ENCODE measurements at regions not wholly inside any gene's neighbourhood (a gene's known extent, or its start where the extent isn't known, plus 50 kb on each side); places are given as distances from the start of the nearest gene placed in this dataset.
"Not testable (repeated sequence)": the region's sequence is repeated elsewhere in the genome, so short reads cannot be mapped to it uniquely, and the experiment has no call there.

- Histone ChIP-seq H3K9me3 (ENCODE audit: low read length) (peaks cover 14% of the 10 kb centered on the region), H2AFZ (ENCODE audit: low read length) (no peak overlapping the region), H3K27ac (ENCODE audit: low read length) (no peak overlapping the region), H3K27me3 (ENCODE audit: low read length) (no peaks in the 10 kb centered on the region), H4K20me1 (ENCODE audit: insufficient read depth, low read depth, low read length) (no peaks in the 10 kb centered on the region), H3K4me3 (ENCODE audit: low read length) (no peak overlapping the region), H3K4me1 (ENCODE audit: low read length) (no peaks in the 10 kb centered on the region), H3K9ac (ENCODE audit: low read length) (no peak overlapping the region), H3K36me3 (ENCODE audit: insufficient read depth, low read length) (no peaks in the 10 kb centered on the region), H3K4me2 (ENCODE audit: low read depth, low read length, poor library complexity, severe bottlenecking) (no peak overlapping the region), H3K9me2 (replicated peaks; ENCODE audit: insufficient read depth, low read length) (no peaks in the 10 kb centered on the region), H3K79me2 (ENCODE audit: low read length) (no peaks in the 10 kb centered on the region)
- DNase-seq: no peak
These were observed 634.1 kb upstream of the RBFOX1 start for GRCh38 chr16:6698548-6698947.

DNA sequence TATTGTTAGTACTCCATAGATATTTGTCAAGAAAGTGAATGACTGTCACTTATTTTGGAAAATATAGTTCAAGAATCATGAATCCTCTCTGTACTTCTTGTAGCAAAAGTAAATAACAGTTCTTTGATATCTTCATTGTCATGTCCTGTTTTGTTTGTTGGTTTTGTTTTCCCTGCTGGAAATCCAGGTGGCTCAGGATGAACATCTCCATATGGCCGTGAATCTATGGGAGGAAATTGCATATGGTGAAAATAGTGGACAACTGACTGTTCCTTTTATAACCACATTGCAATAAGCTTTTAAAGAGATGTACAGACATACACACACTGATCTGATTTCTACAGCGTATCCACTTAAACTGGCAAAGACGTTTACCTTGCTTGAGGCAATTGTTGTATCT, 637.0 kb upstream of the RBFOX1 start:
- peaks cover 14% of the 10 kb centered on the region for H3K9me3 ChIP-seq (ENCODE audit: low read length)
- H3K4me1 ChIP-seq (ENCODE audit: low read length): no peaks in the 10 kb centered on the region
- no peaks in the 10 kb centered on the region for H3K79me2 ChIP-seq (ENCODE audit: low read length)
- H3K4me3 ChIP-seq (ENCODE audit: low read length): no peak overlapping the region
- H3K27ac ChIP-seq (ENCODE audit: low read length): no peak overlapping the region
- H3K4me2 ChIP-seq (ENCODE audit: low read depth, low read length, poor library complexity, severe bottlenecking): no peak overlapping the region
- H3K27me3 ChIP-seq (ENCODE audit: low read length): no peaks in the 10 kb centered on the region
- H3K9ac ChIP-seq (ENCODE audit: low read length): no peak overlapping the region
- H4K20me1 ChIP-seq (ENCODE audit: insufficient read depth, low read depth, low read length): no peaks in the 10 kb centered on the region
- no peak overlapping the region for H2AFZ ChIP-seq (ENCODE audit: low read length)
- H3K9me2 ChIP-seq (replicated peaks; ENCODE audit: insufficient read depth, low read length): no peaks in the 10 kb centered on the region
- no peak for DNase-seq
- H3K36me3 ChIP-seq (ENCODE audit: insufficient read depth, low read length): no peaks in the 10 kb centered on the region

DNA sequence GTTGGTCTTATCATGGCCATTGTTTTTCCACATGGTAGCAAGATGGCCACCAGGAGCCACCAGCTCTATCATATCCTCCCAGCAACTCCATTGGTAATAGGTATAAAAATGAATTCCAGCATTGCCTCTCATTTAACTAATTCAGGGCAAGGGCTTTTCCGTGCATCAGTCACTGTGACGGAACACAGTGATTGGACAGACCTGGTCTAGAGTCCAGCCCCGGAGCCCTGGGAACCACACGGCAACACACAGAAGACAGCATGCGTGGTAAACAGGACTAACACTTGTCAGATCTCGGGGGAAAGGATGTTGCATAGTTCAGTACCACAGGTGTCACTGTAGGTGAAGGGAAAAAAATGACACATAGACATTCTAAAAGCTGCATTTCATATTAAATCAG, 638.0 kb upstream of the RBFOX1 start:
- Histone ChIP-seq H3K9ac (ENCODE audit: low read length) (no peak overlapping the region), H3K4me2 (ENCODE audit: low read depth, low read length, poor library complexity, severe bottlenecking) (no peak overlapping the region), H3K9me2 (replicated peaks; ENCODE audit: insufficient read depth, low read length) (no peaks in the 10 kb centered on the region), H3K27me3 (ENCODE audit: low read length) (0 out of 2 replicates have a peak, but pooled peaks cover 3% of the 10 kb centered on the region), H3K9me3 (ENCODE audit: low read length) (peaks cover 16% of the 10 kb centered on the region), H3K36me3 (ENCODE audit: insufficient read depth, low read length) (no peaks in the 10 kb centered on the region), H3K27ac (ENCODE audit: low read length) (no peak overlapping the region), H3K79me2 (ENCODE audit: low read length) (no peaks in the 10 kb centered on the region), H4K20me1 (ENCODE audit: insufficient read depth, low read depth, low read length) (no peaks in the 10 kb centered on the region), H2AFZ (ENCODE audit: low read length) (no peak overlapping the region), H3K4me1 (ENCODE audit: low read length) (no peaks in the 10 kb centered on the region), H3K4me3 (ENCODE audit: low read length) (no peak overlapping the region)
- no peak for DNase-seq

GRCh38 chr16:6693418-6693817, 639.2 kb upstream of the RBFOX1 start:
- H3K9me2 ChIP-seq (replicated peaks; ENCODE audit: insufficient read depth, low read length); H3K4me2 ChIP-seq (ENCODE audit: low read depth, low read length, poor library complexity, severe bottlenecking); H3K79me2 ChIP-seq (ENCODE audit: low read length); H3K4me1 ChIP-seq (ENCODE audit: low read length); H3K4me3 ChIP-seq (ENCODE audit: low read length); H3K36me3 ChIP-seq (ENCODE audit: insufficient read depth, low read length); H2AFZ ChIP-seq (ENCODE audit: low read length); H3K9ac ChIP-seq (ENCODE audit: low read length); DNase-seq; H3K27me3 ChIP-seq (ENCODE audit: low read length); H3K27ac ChIP-seq (ENCODE audit: low read length); H4K20me1 ChIP-seq (ENCODE audit: insufficient read depth, low read depth, low read length): not testable (repeated sequence)
- peaks cover 15% of the 10 kb centered on the region for H3K9me3 ChIP-seq (ENCODE audit: low read length)

DNA sequence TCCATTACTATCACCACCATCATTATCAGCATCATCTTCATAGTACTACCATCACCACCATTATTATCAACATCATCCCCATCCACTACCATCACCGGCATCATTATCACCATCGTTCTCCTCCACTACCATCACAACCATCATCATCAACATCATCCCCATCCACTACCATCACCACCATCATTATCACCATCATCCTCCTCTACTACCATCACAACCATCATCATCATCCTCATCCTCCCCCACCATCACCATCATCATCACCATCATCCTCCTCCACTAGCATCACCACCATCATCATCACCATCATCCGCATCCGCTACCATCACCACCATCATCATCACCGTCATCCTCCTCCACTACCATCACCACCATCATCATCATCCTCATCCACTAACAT, 639.8 kb upstream of the RBFOX1 start:
- H3K79me2 ChIP-seq (ENCODE audit: low read length): no peaks in the 10 kb centered on the region
- no peaks in the 10 kb centered on the region for H3K36me3 ChIP-seq (ENCODE audit: insufficient read depth, low read length)
- 0 out of 2 replicates have a peak, but pooled peaks cover 3% of the 10 kb centered on the region for H3K27me3 ChIP-seq (ENCODE audit: low read length)
- no peak overlapping the region for H3K4me2 ChIP-seq (ENCODE audit: low read depth, low read length, poor library complexity, severe bottlenecking)
- no peak overlapping the region for H2AFZ ChIP-seq (ENCODE audit: low read length)
- no peak for DNase-seq
- H3K27ac ChIP-seq (ENCODE audit: low read length): no peak overlapping the region
- no peaks in the 10 kb centered on the region for H3K9me2 ChIP-seq (replicated peaks; ENCODE audit: insufficient read depth, low read length)
- H4K20me1 ChIP-seq (ENCODE audit: insufficient read depth, low read depth, low read length): no peaks in the 10 kb centered on the region
- no peak overlapping the region for H3K9ac ChIP-seq (ENCODE audit: low read length)
- no peak overlapping the region for H3K4me3 ChIP-seq (ENCODE audit: low read length)
- peaks cover 15% of the 10 kb centered on the region for H3K9me3 ChIP-seq (ENCODE audit: low read length)
- no peaks in the 10 kb centered on the region for H3K4me1 ChIP-seq (ENCODE audit: low read length)

DNA sequence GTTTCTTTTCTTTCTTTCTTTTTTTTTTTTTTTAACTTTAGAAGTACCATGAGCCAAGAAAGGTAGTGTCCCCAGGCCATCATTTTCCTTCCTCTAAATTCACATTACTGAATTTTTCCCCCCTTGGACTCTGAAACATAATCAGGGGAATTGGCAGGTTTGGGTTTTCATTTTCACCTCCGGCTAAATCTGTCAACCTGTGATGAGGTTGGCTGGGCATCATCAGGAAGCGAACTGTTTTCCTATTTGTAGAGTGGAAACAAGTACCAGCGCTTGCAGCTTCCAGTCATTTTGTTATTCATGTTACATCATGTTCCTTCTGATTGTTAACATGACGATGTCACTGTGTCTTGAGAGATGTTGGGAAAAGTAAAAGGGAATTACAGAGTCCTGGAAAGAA, 641.9 kb upstream of the RBFOX1 start:
- Histone ChIP-seq H3K79me2 (ENCODE audit: low read length) (no peaks in the 10 kb centered on the region), H3K4me3 (ENCODE audit: low read length) (no peak overlapping the region), H3K4me2 (ENCODE audit: low read depth, low read length, poor library complexity, severe bottlenecking) (no peak overlapping the region), H3K9me2 (replicated peaks; ENCODE audit: insufficient read depth, low read length) (no peaks in the 10 kb centered on the region), H4K20me1 (ENCODE audit: insufficient read depth, low read depth, low read length) (no peaks in the 10 kb centered on the region), H3K27me3 (ENCODE audit: low read length) (0 out of 2 replicates have a peak, but pooled peaks cover 3% of the 10 kb centered on the region), H3K4me1 (ENCODE audit: low read length) (no peaks in the 10 kb centered on the region), H3K27ac (ENCODE audit: low read length) (no peak overlapping the region), H2AFZ (ENCODE audit: low read length) (no peak overlapping the region), H3K9me3 (ENCODE audit: low read length) (peaks cover 20% of the 10 kb centered on the region), H3K36me3 (ENCODE audit: insufficient read depth, low read length) (no peaks in the 10 kb centered on the region; the same call in 1 of the 2 replicates), H3K9ac (ENCODE audit: low read length) (no peak overlapping the region)
- DNase-seq: no peak

GRCh38 chr16:6689643-6690042, 643.0 kb upstream of the RBFOX1 start:
- Histone ChIP-seq H3K27ac (ENCODE audit: low read length) (no peak overlapping the region), H3K9ac (ENCODE audit: low read length) (no peak overlapping the region), H3K9me2 (replicated peaks; ENCODE audit: insufficient read depth, low read length) (no peaks in the 10 kb centered on the region), H3K36me3 (ENCODE audit: insufficient read depth, low read length) (no peaks in the 10 kb centered on the region; the same call in 1 of the 2 replicates), H3K79me2 (ENCODE audit: low read length) (no peaks in the 10 kb centered on the region), H3K9me3 (ENCODE audit: low read length) (peaks cover 19% of the 10 kb centered on the region), H2AFZ (ENCODE audit: low read length) (no peak overlapping the region), H3K27me3 (ENCODE audit: low read length) (0 out of 2 replicates have a peak, but pooled peaks cover 3% of the 10 kb centered on the region), H3K4me3 (ENCODE audit: low read length) (no peak overlapping the region), H4K20me1 (ENCODE audit: insufficient read depth, low read depth, low read length) (no peaks in the 10 kb centered on the region), H3K4me2 (ENCODE audit: low read depth, low read length, poor library complexity, severe bottlenecking) (no peak overlapping the region), H3K4me1 (ENCODE audit: low read length) (no peaks in the 10 kb centered on the region)
- DNase-seq: no peak

- no peaks in the 10 kb centered on the region for H4K20me1 ChIP-seq (ENCODE audit: insufficient read depth, low read depth, low read length)
- no peaks in the 10 kb centered on the region for H3K4me1 ChIP-seq (ENCODE audit: low read length)
- H3K9me3 ChIP-seq (ENCODE audit: low read length): peaks cover 9% of the 10 kb centered on the region
- H3K4me3 ChIP-seq (ENCODE audit: low read length): no peak overlapping the region
- H3K9me2 ChIP-seq (replicated peaks; ENCODE audit: insufficient read depth, low read length): no peaks in the 10 kb centered on the region
- no peak for DNase-seq
- no peak overlapping the region for H2AFZ ChIP-seq (ENCODE audit: low read length)
- H3K27ac ChIP-seq (ENCODE audit: low read length): no peak overlapping the region
- H3K79me2 ChIP-seq (ENCODE audit: low read length): no peaks in the 10 kb centered on the region
- H3K27me3 ChIP-seq (ENCODE audit: low read length): 0 out of 2 replicates have a peak, but pooled peaks cover 3% of the 10 kb centered on the region
- H3K36me3 ChIP-seq (ENCODE audit: insufficient read depth, low read length): no peaks in the 10 kb centered on the region; the same call in 1 of the 2 replicates
- no peak overlapping the region for H3K9ac ChIP-seq (ENCODE audit: low read length)
- no peak overlapping the region for H3K4me2 ChIP-seq (ENCODE audit: low read depth, low read length, poor library complexity, severe bottlenecking)
These were observed 645.1 kb upstream of the RBFOX1 start for GRCh38 chr16:6687593-6687992.

Measured in Karpas-422 (cell line).